ENCODE measurements at regions not wholly inside any gene's neighbourhood (a gene's known extent, or its start where the extent isn't known, plus 50 kb on each side); places are given as distances from the start of the nearest gene placed in this dataset.

DNA sequence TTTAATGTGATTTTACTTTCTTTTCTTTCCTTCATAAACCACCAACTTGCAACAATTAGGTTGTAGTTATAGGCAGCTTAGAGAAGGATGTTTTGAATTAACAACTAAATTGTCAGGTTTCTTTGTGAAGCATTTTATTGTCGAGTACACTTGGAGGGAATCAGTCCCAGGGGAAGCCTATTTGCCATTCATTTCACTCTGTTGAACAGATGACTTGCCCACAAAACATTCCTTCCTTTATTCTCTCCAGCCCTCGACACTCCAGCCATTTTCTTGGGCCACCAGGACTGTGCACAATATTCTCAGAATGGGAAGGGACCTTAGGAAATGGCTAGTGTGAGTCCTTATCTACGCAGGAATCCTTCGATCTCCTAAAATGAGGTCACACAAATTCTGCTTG lies 620.6 kb downstream of the SOX6 start:
- TF ChIP-seq MXI1 (IDR thresholded peaks at IDR 0.05; ENCODE audit: low read depth, low read length) (no peak), CEBPG (CRISPR knock-in tag; IDR thresholded peaks at IDR 0.05) (no peak), CEBPG (tag; conservative IDR thresholded peaks at IDR 0.05 in 1 of 2, IDR thresholded peaks at IDR 0.05 in 1 of 2) (no peak), CREM (IDR thresholded peaks at IDR 0.05; ENCODE audit: low read depth) (no peak), ZBTB1 (CRISPR knock-in tag; IDR thresholded peaks at IDR 0.05; ENCODE audit: borderline replicate concordance, low read depth) (no peak), TEAD4 (IDR thresholded peaks at IDR 0.05; ENCODE audit: low read length) (no peak), TEAD4 (CRISPR knock-in tag; IDR thresholded peaks at IDR 0.05; ENCODE audit: borderline replicate concordance) (no peak), FOXK2 (conservative IDR thresholded peaks at IDR 0.05 in 1 of 2, IDR thresholded peaks at IDR 0.05 in 1 of 2; ENCODE audit: low read depth in 2 of 2) (no peak)
- TF ChIP-seq, protein P1, sequence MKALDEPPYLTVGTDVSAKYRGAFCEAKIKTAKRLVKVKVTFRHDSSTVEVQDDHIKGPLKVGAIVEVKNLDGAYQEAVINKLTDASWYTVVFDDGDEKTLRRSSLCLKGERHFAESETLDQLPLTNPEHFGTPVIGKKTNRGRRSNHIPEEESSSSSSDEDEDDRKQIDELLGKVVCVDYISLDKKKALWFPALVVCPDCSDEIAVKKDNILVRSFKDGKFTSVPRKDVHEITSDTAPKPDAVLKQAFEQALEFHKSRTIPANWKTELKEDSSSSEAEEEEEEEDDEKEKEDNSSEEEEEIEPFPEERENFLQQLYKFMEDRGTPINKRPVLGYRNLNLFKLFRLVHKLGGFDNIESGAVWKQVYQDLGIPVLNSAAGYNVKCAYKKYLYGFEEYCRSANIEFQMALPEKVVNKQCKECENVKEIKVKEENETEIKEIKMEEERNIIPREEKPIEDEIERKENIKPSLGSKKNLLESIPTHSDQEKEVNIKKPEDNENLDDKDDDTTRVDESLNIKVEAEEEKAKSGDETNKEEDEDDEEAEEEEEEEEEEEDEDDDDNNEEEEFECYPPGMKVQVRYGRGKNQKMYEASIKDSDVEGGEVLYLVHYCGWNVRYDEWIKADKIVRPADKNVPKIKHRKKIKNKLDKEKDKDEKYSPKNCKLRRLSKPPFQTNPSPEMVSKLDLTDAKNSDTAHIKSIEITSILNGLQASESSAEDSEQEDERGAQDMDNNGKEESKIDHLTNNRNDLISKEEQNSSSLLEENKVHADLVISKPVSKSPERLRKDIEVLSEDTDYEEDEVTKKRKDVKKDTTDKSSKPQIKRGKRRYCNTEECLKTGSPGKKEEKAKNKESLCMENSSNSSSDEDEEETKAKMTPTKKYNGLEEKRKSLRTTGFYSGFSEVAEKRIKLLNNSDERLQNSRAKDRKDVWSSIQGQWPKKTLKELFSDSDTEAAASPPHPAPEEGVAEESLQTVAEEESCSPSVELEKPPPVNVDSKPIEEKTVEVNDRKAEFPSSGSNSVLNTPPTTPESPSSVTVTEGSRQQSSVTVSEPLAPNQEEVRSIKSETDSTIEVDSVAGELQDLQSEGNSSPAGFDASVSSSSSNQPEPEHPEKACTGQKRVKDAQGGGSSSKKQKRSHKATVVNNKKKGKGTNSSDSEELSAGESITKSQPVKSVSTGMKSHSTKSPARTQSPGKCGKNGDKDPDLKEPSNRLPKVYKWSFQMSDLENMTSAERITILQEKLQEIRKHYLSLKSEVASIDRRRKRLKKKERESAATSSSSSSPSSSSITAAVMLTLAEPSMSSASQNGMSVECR (CRISPR knock-in tag; IDR thresholded peaks at IDR 0.05), result no peak
